ENCODE measurements at regions not wholly inside any gene's neighbourhood (a gene's known extent, or its start where the extent isn't known, plus 50 kb on each side); places are given as distances from the start of the nearest gene placed in this dataset.

GRCh38 chr4:166277853-166278252 lies 404.8 kb downstream of the TLL1 start:
- TF ChIP-seq EZH2phosphoT487 (IDR thresholded peaks at IDR 0.05; ENCODE audit: low read depth, severe bottlenecking, unreplicated experiment): no peak
- no peaks in the 10 kb centered on the region for H3K79me2 ChIP-seq
- H3K27ac ChIP-seq: no peak overlapping the region
- 81% methylated on average over 1 of the region's 1 CpG for WGBS (ENCODE audit: low lambda C conversion rate, missing lambda C conversion rate)
- H3K4me2 ChIP-seq: no peak overlapping the region
- H3K4me3 ChIP-seq: no peak overlapping the region
- no peaks in the 10 kb centered on the region for H3K9me3 ChIP-seq (ENCODE audit: low read depth)
- DNase-seq (ENCODE audit: low spot score): no peak
- no peaks in the 10 kb centered on the region for H3K36me3 ChIP-seq (replicated peaks; ENCODE audit: insufficient read depth, low read depth)
- H3K27me3 ChIP-seq: no peaks in the 10 kb centered on the region
- no peak overlapping the region for H2AFZ ChIP-seq
- H3K4me1 ChIP-seq (ENCODE audit: insufficient read depth): no peaks in the 10 kb centered on the region
- H4K20me1 ChIP-seq (ENCODE audit: insufficient read depth, poor library complexity, severe bottlenecking): no peaks in the 10 kb centered on the region
- no peaks in the 10 kb centered on the region for H3K9me2 ChIP-seq (replicated peaks; ENCODE audit: insufficient read depth)

GRCh38 chr4:166279261-166279660 lies 406.2 kb downstream of the TLL1 start:
- Histone ChIP-seq H2AFZ (no peak overlapping the region), H3K36me3 (replicated peaks; ENCODE audit: insufficient read depth, low read depth) (no peaks in the 10 kb centered on the region), H3K4me3 (no peak overlapping the region), H3K79me2 (no peaks in the 10 kb centered on the region), H3K4me2 (no peak overlapping the region), H3K4me1 (ENCODE audit: insufficient read depth) (no peaks in the 10 kb centered on the region), H3K27me3 (no peaks in the 10 kb centered on the region), H3K27ac (no peak overlapping the region), H3K9me2 (replicated peaks; ENCODE audit: insufficient read depth) (no peaks in the 10 kb centered on the region), H4K20me1 (ENCODE audit: insufficient read depth, poor library complexity, severe bottlenecking) (no peaks in the 10 kb centered on the region), H3K9me3 (ENCODE audit: low read depth) (no peaks in the 10 kb centered on the region)
- TF ChIP-seq EZH2phosphoT487 (IDR thresholded peaks at IDR 0.05; ENCODE audit: low read depth, severe bottlenecking, unreplicated experiment) (no peak), EZH2 (IDR thresholded peaks at IDR 0.05; ENCODE audit: borderline replicate concordance) (no peak), CTCF (IDR thresholded peaks at IDR 0.05; ENCODE audit: poor library complexity) (no peak)
- no peak for DNase-seq (ENCODE audit: low spot score)

GRCh38 chr4:166280642-166281041 lies 407.6 kb downstream of the TLL1 start:
- no peak for DNase-seq (ENCODE audit: low spot score)
- no peaks in the 10 kb centered on the region for H3K79me2 ChIP-seq
- H3K36me3 ChIP-seq (replicated peaks; ENCODE audit: insufficient read depth, low read depth): no peaks in the 10 kb centered on the region
- no peak overlapping the region for H3K27ac ChIP-seq
- WGBS (ENCODE audit: low lambda C conversion rate, missing lambda C conversion rate): 57% methylated on average over 1 of the region's 1 CpG
- H3K27me3 ChIP-seq: no peaks in the 10 kb centered on the region
- H3K4me2 ChIP-seq: no peak overlapping the region
- H3K4me1 ChIP-seq (ENCODE audit: insufficient read depth): no peaks in the 10 kb centered on the region
- H4K20me1 ChIP-seq (ENCODE audit: insufficient read depth, poor library complexity, severe bottlenecking): no peaks in the 10 kb centered on the region
- no peak for TF ChIP-seq CTCF (IDR thresholded peaks at IDR 0.05; ENCODE audit: poor library complexity)
- no peak for TF ChIP-seq EZH2phosphoT487 (IDR thresholded peaks at IDR 0.05; ENCODE audit: low read depth, severe bottlenecking, unreplicated experiment)
- no peak for TF ChIP-seq EZH2 (IDR thresholded peaks at IDR 0.05; ENCODE audit: borderline replicate concordance)
- no peaks in the 10 kb centered on the region for H3K9me3 ChIP-seq (ENCODE audit: low read depth)
- no peak overlapping the region for H2AFZ ChIP-seq
- no peak overlapping the region for H3K4me3 ChIP-seq
- no peaks in the 10 kb centered on the region for H3K9me2 ChIP-seq (replicated peaks; ENCODE audit: insufficient read depth)

GRCh38 chr4:166282081-166282770 lies 409.2 kb downstream of the TLL1 start:
- DNase-seq (ENCODE audit: low spot score): no peak
- no peaks in the 10 kb centered on the region for H3K4me1 ChIP-seq (ENCODE audit: insufficient read depth)
- no peaks in the 10 kb centered on the region for H3K36me3 ChIP-seq (replicated peaks; ENCODE audit: insufficient read depth, low read depth)
- no peak overlapping the region for H3K4me2 ChIP-seq
- TF ChIP-seq EZH2phosphoT487 (IDR thresholded peaks at IDR 0.05; ENCODE audit: low read depth, severe bottlenecking, unreplicated experiment): no peak
- no peak for TF ChIP-seq CTCF (IDR thresholded peaks at IDR 0.05; ENCODE audit: poor library complexity)
- TF ChIP-seq EZH2 (IDR thresholded peaks at IDR 0.05; ENCODE audit: borderline replicate concordance): no peak
- no peak overlapping the region for H2AFZ ChIP-seq
- H3K9me2 ChIP-seq (replicated peaks; ENCODE audit: insufficient read depth): no peaks in the 10 kb centered on the region
- no peak overlapping the region for H3K27ac ChIP-seq
- H3K4me3 ChIP-seq: no peak overlapping the region
- WGBS (ENCODE audit: low lambda C conversion rate, missing lambda C conversion rate): 0% methylated on average over 1 of the region's 1 CpG
- H3K79me2 ChIP-seq: no peaks in the 10 kb centered on the region
- no peaks in the 10 kb centered on the region for H3K9me3 ChIP-seq (ENCODE audit: low read depth)
- H3K27me3 ChIP-seq: no peaks in the 10 kb centered on the region
- H4K20me1 ChIP-seq (ENCODE audit: insufficient read depth, poor library complexity, severe bottlenecking): no peaks in the 10 kb centered on the region
